ENCODE measurements at regions not wholly inside any gene's neighbourhood (a gene's known extent, or its start where the extent isn't known, plus 50 kb on each side); places are given as distances from the start of the nearest gene placed in this dataset.
"Not testable (repeated sequence)": the region's sequence is repeated elsewhere in the genome, so short reads cannot be mapped to it uniquely, and the experiment has no call there.

- no peak for DNase-seq (ENCODE audit: low read depth in 1 of 2, low spot score in 2 of 2)
- no peaks in the 10 kb centered on the region for H3K4me1 ChIP-seq (replicated peaks)
- H3K27me3 ChIP-seq (replicated peaks): no peaks in the 10 kb centered on the region
- no peak overlapping the region for H3K4me3 ChIP-seq
- H3K9me3 ChIP-seq (replicated peaks): no peaks in the 10 kb centered on the region
- no peak overlapping the region for H3K27ac ChIP-seq
- H3K36me3 ChIP-seq: no peaks in the 10 kb centered on the region
These were observed 400.8 kb upstream of the PIK3R1 start for GRCh38 chr5:67814569-67815311.

DNA sequence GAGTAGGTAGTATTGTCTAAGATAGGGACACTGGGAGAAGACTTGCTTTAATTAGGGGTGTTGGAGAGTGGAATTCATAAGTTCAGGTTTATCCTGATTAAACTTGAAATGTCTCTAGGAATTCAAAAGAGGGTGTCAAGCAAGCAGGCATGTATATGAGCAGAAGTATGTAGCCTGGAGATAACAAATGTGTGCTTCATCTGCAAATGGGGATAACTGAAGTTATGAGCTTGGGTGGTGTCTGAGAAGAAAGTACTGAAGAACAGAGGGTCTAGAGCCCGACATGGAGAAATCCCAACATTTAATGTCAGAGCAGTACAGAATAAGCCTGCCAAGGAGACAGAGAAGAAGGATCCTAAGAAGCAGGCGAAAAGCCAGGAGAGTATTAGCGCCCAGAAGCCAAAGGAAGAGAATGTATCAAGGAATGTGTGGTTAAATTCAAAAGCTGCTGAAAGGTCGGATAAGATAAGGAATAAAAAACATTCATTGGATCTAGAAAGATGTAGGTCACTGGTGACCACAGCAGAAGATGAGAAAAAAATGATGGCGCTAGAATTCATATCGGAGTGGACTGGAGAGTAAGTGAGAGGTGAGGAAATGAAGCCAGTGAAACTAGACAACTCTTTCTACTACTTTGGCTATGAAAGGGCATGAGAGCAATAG lies 401.5 kb upstream of the PIK3R1 start:
- Histone ChIP-seq H3K27ac (no peak overlapping the region), H3K36me3 (no peaks in the 10 kb centered on the region), H3K9me3 (replicated peaks) (no peaks in the 10 kb centered on the region), H3K4me3 (no peak overlapping the region), H3K4me1 (replicated peaks) (no peaks in the 10 kb centered on the region), H3K27me3 (replicated peaks) (no peaks in the 10 kb centered on the region)
- DNase-seq (ENCODE audit: low read depth in 1 of 2, low spot score in 2 of 2): no peak

DNA sequence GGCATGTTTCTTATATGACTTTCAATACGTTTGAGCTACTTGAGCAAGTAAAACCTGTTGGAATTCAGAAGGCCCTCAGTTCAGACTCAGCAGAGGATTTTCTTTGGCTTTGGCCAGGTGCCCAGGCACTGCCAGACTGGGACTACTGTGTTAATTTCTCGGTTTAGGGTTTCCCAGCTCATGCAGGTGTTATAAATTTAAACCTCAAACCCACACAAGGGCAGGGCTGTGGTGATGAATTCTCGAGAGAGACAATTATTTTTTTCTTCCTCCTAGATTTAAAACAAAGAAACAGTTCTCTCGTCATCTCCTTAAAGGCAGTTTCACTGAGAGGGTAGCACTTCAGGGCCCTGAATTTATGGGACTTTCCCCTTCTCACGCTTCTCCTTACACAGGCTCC lies 406.0 kb upstream of the PIK3R1 start:
- Histone ChIP-seq H3K27me3 (replicated peaks) (no peaks in the 10 kb centered on the region), H3K9me3 (replicated peaks) (no peaks in the 10 kb centered on the region), H3K27ac (no peak overlapping the region), H3K4me3 (no peak overlapping the region), H3K4me1 (replicated peaks) (no peaks in the 10 kb centered on the region), H3K36me3 (no peaks in the 10 kb centered on the region)
- no peak for DNase-seq (ENCODE audit: low read depth in 1 of 2, low spot score in 2 of 2)

- Histone ChIP-seq H3K4me3 (no peak overlapping the region), H3K27ac (no peak overlapping the region), H3K9me3 (replicated peaks) (no peaks in the 10 kb centered on the region; the same call in 1 of the 2 replicates), H3K4me1 (replicated peaks) (no peaks in the 10 kb centered on the region), H3K27me3 (replicated peaks) (no peaks in the 10 kb centered on the region), H3K36me3 (no peaks in the 10 kb centered on the region)
- DNase-seq (ENCODE audit: low read depth in 1 of 2, low spot score in 2 of 2): no peak
These were observed 407.2 kb upstream of the PIK3R1 start for GRCh38 chr5:67808340-67808739.

DNA sequence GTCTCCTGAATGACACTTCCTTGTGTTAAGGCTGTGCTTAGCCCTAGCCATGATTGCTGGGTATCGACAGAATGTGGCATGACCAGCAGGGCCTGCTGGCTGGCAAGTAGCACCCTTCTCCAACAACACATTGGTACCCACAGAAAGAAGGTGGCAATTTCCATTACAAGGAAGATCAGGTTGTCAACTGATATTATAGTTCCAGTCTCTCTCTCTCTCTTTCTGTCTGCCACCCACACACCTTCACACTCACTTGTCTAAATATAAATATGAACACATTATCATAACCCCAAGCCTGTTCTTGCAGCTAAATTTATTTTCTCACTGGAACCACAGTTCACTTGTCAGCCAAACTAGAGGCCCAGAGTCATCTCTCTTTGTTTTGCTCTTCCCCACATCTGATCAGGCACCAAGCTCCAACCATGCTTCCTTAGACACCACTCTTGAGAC lies 408.1 kb upstream of the PIK3R1 start:
- no peak for DNase-seq (ENCODE audit: low read depth in 1 of 2, low spot score in 2 of 2)

DNA sequence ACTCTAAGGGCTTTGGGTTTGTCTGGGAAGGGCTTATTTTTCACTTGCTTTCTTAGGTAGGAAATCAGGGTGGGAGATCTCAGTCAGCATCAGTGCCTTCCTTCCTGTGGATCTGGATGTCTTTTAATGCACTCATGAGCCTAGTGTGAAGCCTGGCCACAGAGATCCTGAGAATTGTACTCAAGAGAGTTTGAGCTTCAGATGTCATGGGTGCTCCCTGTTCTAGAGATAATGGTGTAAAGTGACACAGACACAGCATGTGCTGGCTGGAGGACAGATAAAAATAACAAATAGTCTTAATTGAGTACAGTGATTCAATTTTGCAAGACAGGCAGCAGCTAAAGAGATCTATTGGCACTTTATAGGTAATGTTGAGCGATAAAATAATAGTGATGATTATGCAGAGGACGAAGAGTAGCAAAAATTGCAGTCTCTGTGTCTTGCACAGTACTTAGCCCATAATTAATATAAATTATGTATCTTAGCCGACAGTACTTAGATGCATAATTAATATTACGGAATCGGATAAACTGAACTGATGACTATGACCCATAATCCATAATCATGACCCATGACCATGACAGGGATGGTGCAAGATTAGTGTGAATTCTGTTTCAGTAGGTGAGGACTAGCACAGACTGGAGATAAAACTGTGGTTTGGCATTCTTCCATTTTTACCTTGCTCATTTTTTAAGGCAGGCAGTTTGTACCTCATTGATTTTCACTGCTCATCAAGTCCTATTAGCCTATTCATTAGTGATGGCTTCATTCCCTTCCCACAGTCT lies 408.7 kb upstream of the PIK3R1 start:
- H3K4me3 ChIP-seq: no peak overlapping the region
- H3K36me3 ChIP-seq: no peaks in the 10 kb centered on the region
- no peaks in the 10 kb centered on the region for H3K4me1 ChIP-seq (replicated peaks)
- H3K9me3 ChIP-seq (replicated peaks): no peaks in the 10 kb centered on the region; the same call in 1 of the 2 replicates
- H3K27me3 ChIP-seq (replicated peaks): no peaks in the 10 kb centered on the region
- H3K27ac ChIP-seq: no peak overlapping the region
- DNase-seq (ENCODE audit: low read depth in 1 of 2, low spot score in 2 of 2): no peak

More for the DNA sequence above, 408.1 kb upstream of the PIK3R1 start:
- Histone ChIP-seq H3K9me3 (replicated peaks) (no peaks in the 10 kb centered on the region; the same call in 1 of the 2 replicates), H3K36me3 (no peaks in the 10 kb centered on the region), H3K27ac (no peak overlapping the region), H3K4me3 (no peak overlapping the region), H3K4me1 (replicated peaks) (no peaks in the 10 kb centered on the region), H3K27me3 (replicated peaks) (no peaks in the 10 kb centered on the region)

GRCh38 chr5:67805666-67806348 lies 409.7 kb upstream of the PIK3R1 start:
- H3K9me3 ChIP-seq (replicated peaks): peaks cover 2% of the 10 kb centered on the region; the same call in 1 of the 2 replicates
- H3K4me1 ChIP-seq (replicated peaks): no peaks in the 10 kb centered on the region
- no peak for DNase-seq (ENCODE audit: low read depth in 1 of 2, low spot score in 2 of 2)

DNA sequence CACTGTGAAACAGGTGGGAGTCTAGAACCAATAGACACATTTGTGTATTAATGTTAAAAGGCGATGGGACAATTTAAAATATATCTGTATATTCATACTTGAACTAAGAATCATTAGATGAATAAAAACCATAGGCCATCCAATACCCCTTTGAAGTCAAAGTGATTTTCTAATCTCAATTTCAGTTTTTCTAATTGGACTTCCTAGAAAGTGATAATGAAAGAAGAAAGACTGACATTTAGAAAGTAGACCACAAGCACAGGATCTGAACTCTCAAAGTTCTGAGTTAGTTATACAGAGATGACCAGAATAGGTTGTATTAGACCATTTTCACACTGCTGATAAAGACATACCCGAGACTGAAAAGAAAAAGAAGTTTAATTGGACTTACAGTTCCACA lies 412.8 kb upstream of the PIK3R1 start:
- Histone ChIP-seq H3K27me3 (replicated peaks) (no peaks in the 10 kb centered on the region), H3K36me3 (no peaks in the 10 kb centered on the region), H3K9me3 (replicated peaks) (peaks cover 5% of the 10 kb centered on the region; the same call in 1 of the 2 replicates), H3K4me1 (replicated peaks) (no peaks in the 10 kb centered on the region), H3K27ac (no peak overlapping the region), H3K4me3 (no peak overlapping the region)
- DNase-seq (ENCODE audit: low read depth in 1 of 2, low spot score in 2 of 2): no peak

More at GRCh38 chr5:67805666-67806348, 409.7 kb upstream of the PIK3R1 start:
- Histone ChIP-seq H3K36me3 (no peaks in the 10 kb centered on the region), H3K4me3 (no peak overlapping the region), H3K27me3 (replicated peaks) (no peaks in the 10 kb centered on the region), H3K27ac (no peak overlapping the region)

DNA sequence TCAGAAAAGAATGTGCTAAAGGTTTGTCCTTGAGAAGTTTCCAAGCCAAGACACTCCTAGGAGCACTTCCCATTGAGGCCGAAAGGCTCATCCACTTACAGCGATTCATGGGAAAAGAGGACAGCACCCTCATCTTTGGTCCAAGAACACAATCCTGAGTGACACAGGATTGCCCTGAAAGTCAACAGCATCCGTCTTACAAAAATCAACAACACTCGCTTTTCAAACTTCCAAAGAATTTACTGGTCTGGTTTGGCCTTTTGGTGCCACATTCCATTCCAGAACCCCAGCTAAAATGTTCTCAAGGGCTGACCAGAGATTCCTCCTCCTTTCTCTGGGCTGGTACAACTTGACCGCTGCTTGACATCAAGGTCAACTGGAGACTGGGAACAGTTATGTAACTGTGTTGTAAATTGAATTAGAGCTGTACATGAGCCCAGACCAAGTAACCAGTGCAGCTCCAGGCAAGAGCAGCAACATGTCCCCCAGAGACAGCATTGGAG lies 415.8 kb upstream of the PIK3R1 start:
- H3K9me3 ChIP-seq (replicated peaks): peaks cover 5% of the 10 kb centered on the region; the same call in 1 of the 2 replicates
- no peaks in the 10 kb centered on the region for H3K4me1 ChIP-seq (replicated peaks)
- H3K4me3 ChIP-seq: no peak overlapping the region
- no peak overlapping the region for H3K27ac ChIP-seq
- H3K36me3 ChIP-seq: no peaks in the 10 kb centered on the region
- no peaks in the 10 kb centered on the region for H3K27me3 ChIP-seq (replicated peaks)
- DNase-seq (ENCODE audit: low read depth in 1 of 2, low spot score in 2 of 2): no peak

DNA sequence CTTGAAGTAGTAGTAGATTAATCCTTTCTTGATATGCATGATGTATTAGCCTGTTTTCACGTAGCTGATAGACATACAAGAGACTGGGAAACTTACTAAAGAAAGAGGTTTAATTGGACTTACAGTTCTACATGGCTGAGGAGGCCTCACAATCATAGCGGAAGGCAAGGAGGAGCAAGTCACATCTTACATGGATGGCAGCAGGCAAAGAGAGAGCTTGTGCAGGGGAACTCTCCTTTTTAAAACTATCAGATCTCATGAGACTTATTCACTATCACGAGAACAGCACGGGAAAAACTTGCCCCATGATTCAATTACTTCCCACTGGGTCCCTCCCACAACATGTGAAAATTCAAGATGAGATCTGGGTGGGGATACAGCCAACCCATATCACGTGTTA lies 417.1 kb upstream of the PIK3R1 start:
- not testable (repeated sequence) for DNase-seq (ENCODE audit: low read depth in 1 of 2, low spot score in 2 of 2); H3K4me1 ChIP-seq (replicated peaks); H3K4me3 ChIP-seq; H3K27me3 ChIP-seq (replicated peaks); H3K36me3 ChIP-seq; H3K9me3 ChIP-seq (replicated peaks); H3K27ac ChIP-seq

DNA sequence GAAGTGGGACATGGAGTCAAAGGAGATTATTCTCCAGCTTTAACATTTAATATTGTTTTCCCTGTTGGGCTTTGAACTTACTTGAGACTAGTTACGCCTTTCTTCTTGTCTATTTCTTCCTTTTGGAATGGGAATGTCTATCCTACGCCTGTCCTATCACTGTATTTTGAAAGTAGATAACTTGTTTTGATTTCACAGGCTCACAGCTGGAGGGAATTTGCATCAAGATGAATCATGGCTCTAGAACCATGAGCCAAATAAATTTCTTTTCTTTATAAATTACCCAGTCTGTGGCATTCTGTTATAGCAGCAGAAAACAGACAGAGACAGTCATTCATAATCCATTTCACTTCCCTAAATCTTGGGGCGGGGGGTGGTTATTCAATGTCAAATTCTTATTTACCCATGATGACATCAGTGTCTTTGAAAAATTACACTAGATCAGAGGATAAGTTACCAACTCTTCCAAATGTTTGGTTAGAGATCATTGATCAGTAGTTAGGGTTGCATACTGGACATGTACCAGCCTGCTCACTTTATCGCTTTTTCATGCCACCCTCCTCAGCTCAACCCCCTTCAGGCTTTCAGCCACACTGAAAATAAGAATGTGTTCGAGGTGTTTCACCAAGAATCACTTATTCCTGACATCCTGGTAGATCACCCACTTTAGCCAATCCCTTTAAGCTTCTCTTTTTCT lies 419.6 kb upstream of the PIK3R1 start:
- Histone ChIP-seq H3K4me1 (replicated peaks) (no peaks in the 10 kb centered on the region), H3K36me3 (no peaks in the 10 kb centered on the region), H3K9me3 (replicated peaks) (0 out of 2 replicates have a peak, but pooled peaks cover 5% of the 10 kb centered on the region), H3K27me3 (replicated peaks) (no peaks in the 10 kb centered on the region), H3K4me3 (no peak overlapping the region), H3K27ac (no peak overlapping the region)
- DNase-seq (ENCODE audit: low read depth in 1 of 2, low spot score in 2 of 2): no peak

GRCh38 chr5:67793966-67794365 lies 421.6 kb upstream of the PIK3R1 start:
- no peaks in the 10 kb centered on the region for H3K9me3 ChIP-seq (replicated peaks)
- no peaks in the 10 kb centered on the region for H3K27me3 ChIP-seq (replicated peaks)
- H3K4me1 ChIP-seq (replicated peaks): no peaks in the 10 kb centered on the region
- H3K27ac ChIP-seq: no peak overlapping the region
- no peak overlapping the region for H3K4me3 ChIP-seq
- no peaks in the 10 kb centered on the region for H3K36me3 ChIP-seq
- no peak for DNase-seq (ENCODE audit: low read depth in 1 of 2, low spot score in 2 of 2)

DNA sequence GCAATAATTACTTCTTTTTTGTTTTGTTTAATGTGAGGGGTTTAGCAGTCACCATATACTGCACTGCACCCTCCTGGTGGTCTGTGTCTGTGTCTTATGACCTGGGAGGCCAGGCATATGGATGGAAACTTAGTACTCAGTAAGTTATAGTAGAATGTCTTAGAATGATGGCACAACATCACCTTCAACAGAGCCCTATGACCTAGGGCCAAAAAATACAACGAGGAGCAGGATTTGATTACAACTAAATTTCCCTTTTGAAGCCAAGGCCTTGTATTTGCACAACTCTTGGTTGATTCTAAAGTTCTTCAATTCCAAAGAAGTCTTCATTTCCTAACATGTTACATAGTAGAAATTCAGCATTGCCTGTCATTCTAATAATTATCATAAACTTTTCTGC lies 422.1 kb upstream of the PIK3R1 start:
- Histone ChIP-seq H3K27me3 (replicated peaks) (no peaks in the 10 kb centered on the region), H3K4me3 (no peak overlapping the region), H3K36me3 (no peaks in the 10 kb centered on the region), H3K27ac (no peak overlapping the region), H3K4me1 (replicated peaks) (no peaks in the 10 kb centered on the region), H3K9me3 (replicated peaks) (no peaks in the 10 kb centered on the region)
- DNase-seq (ENCODE audit: low read depth in 1 of 2, low spot score in 2 of 2): no peak

Data from SJSA1 (cell line).